ENCODE measurements at regions not wholly inside any gene's neighbourhood (a gene's known extent, or its start where the extent isn't known, plus 50 kb on each side); places are given as distances from the start of the nearest gene placed in this dataset.

GRCh38 chr1:147083919-147084272, 88.4 kb downstream of the PRKAB2 start:
- no peak for TF ChIP-seq SNAI2 (CRISPR knock-in tag; IDR thresholded peaks at IDR 0.05)
- no peak for TF ChIP-seq CSDC2 (CRISPR knock-in tag; IDR thresholded peaks at IDR 0.05)
- no peak for TF ChIP-seq PATZ1 (CRISPR knock-in tag; IDR thresholded peaks at IDR 0.05; ENCODE audit: borderline replicate concordance)
- TF ChIP-seq ESRRG (CRISPR knock-in tag; IDR thresholded peaks at IDR 0.05), result no peak
- no peak for TF ChIP-seq ZNF565 (CRISPR knock-in tag; conservative IDR thresholded peaks at IDR 0.05; ENCODE audit: low read depth)
- TF ChIP-seq ZFP3 (CRISPR knock-in tag; IDR thresholded peaks at IDR 0.05), result no peak
- no peak for TF ChIP-seq GLIS3 (CRISPR knock-in tag; IDR thresholded peaks at IDR 0.05)
- no peak for TF ChIP-seq BACH2 (CRISPR knock-in tag; IDR thresholded peaks at IDR 0.05; ENCODE audit: borderline replicate concordance)
- TF ChIP-seq ZNF70 (CRISPR knock-in tag; IDR thresholded peaks at IDR 0.05), result no peak

Measured in SK-N-SH treated with all-trans-retinoic acid at 6 μM for 48 hours (cell line).